GM12875 (cell line): ENCODE measurements at regions not wholly inside any gene's neighbourhood (a gene's known extent, or its start where the extent isn't known, plus 50 kb on each side); places are given as distances from the start of the nearest gene placed in this dataset.

Source experiments
- H3K4me3 ChIP-seq: one replicate; pipeline ENCODE4 v1.5.1; 2011; ENCODE audit warnings: low read depth, low read length, control low read depth
- TF ChIP-seq, protein P1 (sequence below): IDR thresholded peaks from 2 replicates; pipeline ENCODE4 v1.5.1; 2011; ENCODE audit warnings: low read depth, mild to moderate bottlenecking, control low read depth, inconsistent platforms, low read length, moderate library complexity, borderline replicate concordance; ENCODE audit not compliant: insufficient read depth

DNA sequence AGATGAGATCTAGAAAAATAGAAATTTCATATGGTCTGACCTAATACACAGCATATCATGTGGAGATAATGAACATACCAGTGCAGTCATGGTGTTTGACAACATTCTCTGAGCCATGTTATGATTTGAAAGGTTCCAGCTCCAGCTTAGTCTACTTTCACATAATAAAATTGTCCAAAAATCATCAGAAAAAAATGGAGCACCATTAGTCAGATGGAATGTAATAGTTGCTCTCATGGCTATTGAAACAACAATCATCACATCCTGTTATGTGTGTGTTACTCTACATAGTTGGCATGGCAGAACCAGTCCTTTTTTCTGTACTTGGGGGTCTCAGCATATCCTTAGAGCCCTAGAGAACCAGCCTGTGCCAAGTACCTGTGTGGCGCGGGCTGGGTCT lies 678.9 kb upstream of the FANCL start:
- H3K4me3 ChIP-seq = no peak overlapping the region
- TF ChIP-seq, protein P1, sequence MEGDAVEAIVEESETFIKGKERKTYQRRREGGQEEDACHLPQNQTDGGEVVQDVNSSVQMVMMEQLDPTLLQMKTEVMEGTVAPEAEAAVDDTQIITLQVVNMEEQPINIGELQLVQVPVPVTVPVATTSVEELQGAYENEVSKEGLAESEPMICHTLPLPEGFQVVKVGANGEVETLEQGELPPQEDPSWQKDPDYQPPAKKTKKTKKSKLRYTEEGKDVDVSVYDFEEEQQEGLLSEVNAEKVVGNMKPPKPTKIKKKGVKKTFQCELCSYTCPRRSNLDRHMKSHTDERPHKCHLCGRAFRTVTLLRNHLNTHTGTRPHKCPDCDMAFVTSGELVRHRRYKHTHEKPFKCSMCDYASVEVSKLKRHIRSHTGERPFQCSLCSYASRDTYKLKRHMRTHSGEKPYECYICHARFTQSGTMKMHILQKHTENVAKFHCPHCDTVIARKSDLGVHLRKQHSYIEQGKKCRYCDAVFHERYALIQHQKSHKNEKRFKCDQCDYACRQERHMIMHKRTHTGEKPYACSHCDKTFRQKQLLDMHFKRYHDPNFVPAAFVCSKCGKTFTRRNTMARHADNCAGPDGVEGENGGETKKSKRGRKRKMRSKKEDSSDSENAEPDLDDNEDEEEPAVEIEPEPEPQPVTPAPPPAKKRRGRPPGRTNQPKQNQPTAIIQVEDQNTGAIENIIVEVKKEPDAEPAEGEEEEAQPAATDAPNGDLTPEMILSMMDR = no peak

DNA sequence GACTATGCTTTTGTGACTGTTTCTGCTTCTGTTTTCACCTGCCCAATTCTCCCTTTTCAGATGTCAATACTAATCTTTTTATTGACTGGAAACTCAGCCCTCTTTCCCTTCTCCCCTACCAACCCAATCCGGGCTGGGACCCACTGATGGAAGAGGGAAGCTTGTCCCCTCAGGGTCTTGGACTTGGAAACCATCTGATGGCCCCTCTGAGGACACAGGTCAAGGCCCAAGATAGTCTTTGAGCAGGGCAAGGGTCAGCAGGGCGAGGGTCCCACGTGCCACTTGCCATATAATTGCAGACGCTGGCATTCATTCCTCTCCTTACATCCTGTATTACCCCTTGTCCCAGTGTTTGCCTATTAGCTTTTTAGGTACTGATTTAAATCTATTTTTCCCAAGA lies 678.2 kb upstream of the FANCL start:
- no peak overlapping the region for H3K4me3 ChIP-seq

DNA sequence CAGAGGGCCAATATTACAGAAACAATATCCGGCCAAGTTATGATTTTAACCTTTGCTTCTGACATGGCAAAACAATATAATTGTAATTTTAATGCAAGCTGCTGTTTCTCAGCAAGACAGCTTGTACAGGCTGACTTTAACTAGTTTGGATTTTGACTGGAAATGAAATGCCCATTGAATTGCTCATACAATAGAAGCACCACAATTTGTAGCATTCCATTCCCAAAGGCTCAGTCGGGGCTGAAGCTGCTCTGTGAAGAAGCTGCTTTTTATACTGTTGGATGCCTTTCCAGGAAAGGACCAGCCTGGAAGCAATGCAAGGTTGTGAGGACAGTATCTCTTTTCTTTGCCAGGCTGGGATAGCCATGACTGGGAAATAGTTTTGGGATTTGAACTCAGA lies 677.0 kb upstream of the FANCL start:
- no peak overlapping the region for H3K4me3 ChIP-seq
- TF ChIP-seq, protein P1 = no peak

More for the DNA sequence above, 678.2 kb upstream of the FANCL start:
- TF ChIP-seq, protein P1 = no peak

DNA sequence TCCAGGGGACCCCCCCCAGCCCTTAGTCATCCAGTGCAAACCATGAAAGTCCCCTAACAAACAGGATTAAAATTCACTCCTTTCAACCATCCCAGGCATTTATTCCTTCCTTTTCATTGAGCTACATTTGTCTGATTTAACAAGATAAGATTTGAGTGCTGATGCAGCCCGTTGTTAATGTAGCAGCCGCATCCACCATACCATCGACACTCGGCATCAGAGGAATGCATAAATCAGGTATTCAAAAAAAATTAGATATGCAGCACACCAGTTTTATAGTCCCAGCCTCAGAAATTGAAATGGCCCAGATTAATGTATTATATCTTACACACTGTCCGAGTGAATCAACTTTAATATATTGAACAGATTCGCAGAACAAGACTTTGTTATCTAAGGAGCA lies 676.5 kb upstream of the FANCL start:
- TF ChIP-seq, protein P1 = no peak
- H3K4me3 ChIP-seq = no peak overlapping the region

DNA sequence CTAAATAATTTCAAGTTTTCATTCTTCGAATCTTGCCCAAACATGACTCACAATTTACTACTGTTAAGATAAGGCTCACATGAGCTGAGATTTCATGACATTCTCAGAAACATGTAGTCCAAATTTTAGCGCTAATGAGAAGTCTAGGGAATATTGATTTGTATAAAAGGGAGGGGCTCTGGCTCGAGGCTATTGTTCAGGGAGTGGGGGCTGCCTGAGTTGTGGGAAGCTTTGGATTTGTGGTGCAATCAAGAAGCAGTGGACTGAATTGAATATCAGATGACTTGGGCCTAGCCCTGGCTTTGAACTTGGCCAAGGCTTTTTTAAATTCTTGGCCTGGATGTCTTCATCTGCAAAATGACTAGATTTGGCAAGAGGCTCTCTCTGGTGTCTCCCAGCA lies 674.9 kb upstream of the FANCL start:
- H3K4me3 ChIP-seq = no peak overlapping the region
- TF ChIP-seq, protein P1 = no peak

DNA sequence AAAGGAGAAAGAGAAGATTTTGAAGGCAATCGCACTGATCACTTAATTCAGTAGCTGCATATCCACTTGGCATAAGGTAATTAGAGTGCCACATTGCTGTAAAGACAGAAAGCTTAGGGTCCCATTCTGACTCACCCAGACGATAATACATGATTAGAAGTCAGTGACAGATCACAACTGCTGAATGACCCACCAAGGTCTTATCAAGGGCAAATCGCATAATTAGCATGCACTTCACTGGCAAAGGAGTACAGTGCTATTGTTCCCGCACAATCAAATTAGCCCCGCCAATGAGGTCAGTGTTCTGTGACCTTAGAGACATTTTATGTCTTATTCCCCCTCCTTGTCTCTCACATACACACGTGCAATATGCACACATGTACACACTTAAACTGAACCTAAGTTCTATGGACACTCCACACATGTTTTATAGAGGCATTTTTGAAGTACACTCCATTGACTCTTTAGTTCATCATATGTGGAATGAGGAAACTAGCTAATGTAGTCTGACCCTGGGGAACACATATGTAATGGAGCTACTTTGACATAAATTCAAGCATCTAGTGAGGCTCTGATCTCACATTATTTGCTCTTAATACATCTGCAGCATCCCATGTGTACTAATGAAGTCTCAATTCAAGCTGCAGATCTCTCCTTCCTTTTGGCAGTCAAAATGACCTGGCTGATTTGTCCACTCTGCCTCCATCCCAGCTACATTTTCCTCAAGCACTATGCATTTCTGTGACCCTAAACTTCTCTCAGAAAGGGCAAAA lies 673.8 kb upstream of the FANCL start:
- TF ChIP-seq, protein P1 = no peak

DNA sequence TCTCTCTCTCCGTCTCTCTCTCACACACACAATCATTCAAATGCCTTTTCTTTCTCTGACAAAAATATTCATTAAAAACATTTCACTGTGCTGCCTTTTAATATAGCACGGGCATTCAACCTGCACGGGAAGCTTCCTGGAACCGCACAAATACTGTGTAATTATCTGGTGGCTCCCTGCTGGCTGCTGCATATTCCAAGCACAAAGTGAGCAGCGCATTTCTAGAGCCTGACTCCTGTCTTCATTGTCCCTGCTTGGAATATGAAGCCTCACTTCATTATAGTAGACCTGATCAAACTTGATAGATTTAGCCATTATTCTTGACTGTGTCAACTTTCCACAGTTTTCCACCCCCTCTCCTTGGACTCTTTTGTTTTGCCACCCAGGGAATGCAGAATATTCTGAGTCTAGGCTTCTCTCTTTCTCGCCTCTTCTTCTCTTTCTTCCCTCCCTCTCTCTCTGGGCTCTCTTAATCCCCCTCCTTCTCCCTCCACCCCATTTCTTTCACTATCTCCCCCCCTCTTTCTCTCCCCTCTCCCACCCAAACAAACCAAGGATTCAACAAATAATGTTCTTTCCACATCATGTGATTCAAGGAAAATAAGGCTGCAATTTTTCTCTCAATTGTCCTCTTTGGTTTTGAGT lies 672.1 kb upstream of the FANCL start:
- TF ChIP-seq, protein P1 = no peak
- H3K4me3 ChIP-seq = no peak overlapping the region

More for the DNA sequence above, 673.8 kb upstream of the FANCL start:
- H3K4me3 ChIP-seq = no peak overlapping the region
